Ishikawa (cell line): ENCODE measurements at regions not wholly inside any gene's neighbourhood (a gene's known extent, or its start where the extent isn't known, plus 50 kb on each side); places are given as distances from the start of the nearest gene placed in this dataset.

Experiments used
- CEBPB ChIP-seq: IDR thresholded peaks from 2 replicates; pipeline ENCODE4 v1.6.1; 2012
- CREB1 ChIP-seq: IDR thresholded peaks from 2 replicates; pipeline ENCODE4 v1.6.1; 2012; ENCODE audit warnings: low read depth
- EGR1 ChIP-seq: IDR thresholded peaks from 2 replicates; pipeline ENCODE4 v1.6.1; 2012
- EP300 ChIP-seq: IDR thresholded peaks from 2 replicates; pipeline ENCODE4 v1.6.1; 2012; ENCODE audit warnings: borderline replicate concordance
- FOXM1 ChIP-seq: IDR thresholded peaks from 2 replicates; pipeline ENCODE4 v1.6.1; 2012; ENCODE audit warnings: low read depth, borderline replicate concordance
- MAX ChIP-seq: IDR thresholded peaks from 2 replicates; pipeline ENCODE4 v1.6.1; 2012
- NFIC ChIP-seq: IDR thresholded peaks from 2 replicates; pipeline ENCODE4 v1.6.1; 2012
- RAD21 ChIP-seq: IDR thresholded peaks from 2 replicates; pipeline ENCODE4 v1.6.1; 2012; ENCODE audit warnings: low read depth
- TAF1 ChIP-seq: IDR thresholded peaks from 2 replicates; pipeline ENCODE4 v1.6.1; 2012; ENCODE audit warnings: low read depth, mild to moderate bottlenecking
- TCF12 ChIP-seq: IDR thresholded peaks from 2 replicates; pipeline ENCODE4 v1.6.1; 2012; ENCODE audit warnings: low read depth
- TEAD4 ChIP-seq: IDR thresholded peaks from 2 replicates; pipeline ENCODE4 v1.6.1; 2012
- YY1 ChIP-seq: IDR thresholded peaks from 2 replicates; pipeline ENCODE4 v1.6.1; 2012; ENCODE audit warnings: low read depth
- ZBTB7A ChIP-seq: IDR thresholded peaks from 2 replicates; pipeline ENCODE4 v1.6.1; 2012; ENCODE audit warnings: low read depth
- TF ChIP-seq, protein P1 (sequence below): IDR thresholded peaks from 2 replicates; pipeline ENCODE4 v1.6.1; 2012
- TF ChIP-seq, protein P2 (sequence below): IDR thresholded peaks from 2 replicates; pipeline ENCODE4 v1.6.1; 2012; ENCODE audit warnings: low read depth, mild to moderate bottlenecking

DNA sequence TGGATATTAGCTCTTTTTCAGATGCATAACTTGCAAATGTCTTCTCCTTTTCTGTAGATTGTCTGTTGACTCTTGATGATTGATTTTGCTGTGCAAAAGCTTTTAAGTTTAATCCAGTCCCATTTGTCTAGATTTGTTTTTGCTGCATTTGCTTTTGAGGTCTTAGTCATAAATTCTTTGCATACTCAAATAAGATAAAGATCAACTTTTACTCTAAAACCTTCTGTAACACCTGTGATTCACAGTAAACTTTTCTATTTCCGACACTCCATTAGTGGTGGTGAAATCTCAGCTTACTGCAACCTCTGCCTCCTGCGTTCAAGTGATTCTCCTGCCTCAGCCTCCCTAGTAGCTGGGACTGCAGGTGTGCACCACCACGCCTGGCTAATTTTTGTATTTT lies 239.0 kb upstream of the ST8SIA4 start:
- TF ChIP-seq YY1 (no peak), MAX (no peak), CEBPB (no peak), NFIC (no peak), TCF12 (no peak), TAF1 (no peak), RAD21 (no peak), CREB1 (no peak), FOXM1 (no peak), TEAD4 (no peak), EGR1 (no peak), ZBTB7A (no peak), EP300 (no peak)
- TF ChIP-seq, protein P1, sequence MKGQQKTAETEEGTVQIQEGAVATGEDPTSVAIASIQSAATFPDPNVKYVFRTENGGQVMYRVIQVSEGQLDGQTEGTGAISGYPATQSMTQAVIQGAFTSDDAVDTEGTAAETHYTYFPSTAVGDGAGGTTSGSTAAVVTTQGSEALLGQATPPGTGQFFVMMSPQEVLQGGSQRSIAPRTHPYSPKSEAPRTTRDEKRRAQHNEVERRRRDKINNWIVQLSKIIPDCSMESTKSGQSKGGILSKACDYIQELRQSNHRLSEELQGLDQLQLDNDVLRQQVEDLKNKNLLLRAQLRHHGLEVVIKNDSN = no peak
- TF ChIP-seq, protein P2, sequence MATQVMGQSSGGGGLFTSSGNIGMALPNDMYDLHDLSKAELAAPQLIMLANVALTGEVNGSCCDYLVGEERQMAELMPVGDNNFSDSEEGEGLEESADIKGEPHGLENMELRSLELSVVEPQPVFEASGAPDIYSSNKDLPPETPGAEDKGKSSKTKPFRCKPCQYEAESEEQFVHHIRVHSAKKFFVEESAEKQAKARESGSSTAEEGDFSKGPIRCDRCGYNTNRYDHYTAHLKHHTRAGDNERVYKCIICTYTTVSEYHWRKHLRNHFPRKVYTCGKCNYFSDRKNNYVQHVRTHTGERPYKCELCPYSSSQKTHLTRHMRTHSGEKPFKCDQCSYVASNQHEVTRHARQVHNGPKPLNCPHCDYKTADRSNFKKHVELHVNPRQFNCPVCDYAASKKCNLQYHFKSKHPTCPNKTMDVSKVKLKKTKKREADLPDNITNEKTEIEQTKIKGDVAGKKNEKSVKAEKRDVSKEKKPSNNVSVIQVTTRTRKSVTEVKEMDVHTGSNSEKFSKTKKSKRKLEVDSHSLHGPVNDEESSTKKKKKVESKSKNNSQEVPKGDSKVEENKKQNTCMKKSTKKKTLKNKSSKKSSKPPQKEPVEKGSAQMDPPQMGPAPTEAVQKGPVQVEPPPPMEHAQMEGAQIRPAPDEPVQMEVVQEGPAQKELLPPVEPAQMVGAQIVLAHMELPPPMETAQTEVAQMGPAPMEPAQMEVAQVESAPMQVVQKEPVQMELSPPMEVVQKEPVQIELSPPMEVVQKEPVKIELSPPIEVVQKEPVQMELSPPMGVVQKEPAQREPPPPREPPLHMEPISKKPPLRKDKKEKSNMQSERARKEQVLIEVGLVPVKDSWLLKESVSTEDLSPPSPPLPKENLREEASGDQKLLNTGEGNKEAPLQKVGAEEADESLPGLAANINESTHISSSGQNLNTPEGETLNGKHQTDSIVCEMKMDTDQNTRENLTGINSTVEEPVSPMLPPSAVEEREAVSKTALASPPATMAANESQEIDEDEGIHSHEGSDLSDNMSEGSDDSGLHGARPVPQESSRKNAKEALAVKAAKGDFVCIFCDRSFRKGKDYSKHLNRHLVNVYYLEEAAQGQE = no peak

- TF ChIP-seq EP300 = no peak
- no peak for TF ChIP-seq TAF1
- no peak for TF ChIP-seq TCF12
- no peak for TF ChIP-seq YY1
- no peak for TF ChIP-seq NFIC
- TF ChIP-seq RAD21 = no peak
- TF ChIP-seq FOXM1 = no peak
- no peak for TF ChIP-seq ZBTB7A
- TF ChIP-seq MAX = no peak
- no peak for TF ChIP-seq EGR1
- TF ChIP-seq CREB1 = no peak
- TF ChIP-seq, protein P1 = no peak
- no peak for TF ChIP-seq TEAD4
Observed at GRCh38 chr5:101136454-101136853, 233.4 kb upstream of the ST8SIA4 start.

DNA sequence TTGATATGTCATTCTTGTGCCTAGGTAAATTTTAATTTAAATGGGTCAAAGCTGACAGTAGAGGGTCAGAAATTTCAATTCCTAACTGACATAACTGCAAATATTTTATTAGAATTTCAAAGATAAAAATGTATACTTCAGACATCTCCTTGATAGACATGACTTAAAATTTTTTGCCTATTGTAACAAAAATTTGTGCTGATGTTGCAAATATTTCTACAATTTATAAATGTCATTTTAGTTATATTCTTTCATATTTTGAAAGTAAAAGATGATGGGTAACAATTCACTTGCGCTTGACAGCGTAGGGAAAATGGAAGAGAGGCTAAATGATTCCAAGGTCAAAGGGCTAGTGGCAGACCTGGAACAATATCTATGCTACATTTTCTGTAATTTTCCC lies 220.3 kb upstream of the ST8SIA4 start:
- TF ChIP-seq RAD21 (no peak), EP300 (no peak), YY1 (no peak), CREB1 (no peak), ZBTB7A (no peak), CEBPB (no peak), TAF1 (no peak), EGR1 (no peak), FOXM1 (no peak), TCF12 (no peak)
- TF ChIP-seq, protein P2 = no peak
- TF ChIP-seq, protein P1 = no peak

GRCh38 chr5:101112645-101113044 lies 209.6 kb upstream of the ST8SIA4 start:
- no peak for TF ChIP-seq EGR1

- TF ChIP-seq YY1 = no peak
- TF ChIP-seq ZBTB7A = no peak
- no peak for TF ChIP-seq EP300
Observed at GRCh38 chr5:101103874-101104273, 200.8 kb upstream of the ST8SIA4 start.

- TF ChIP-seq MAX (no peak), TCF12 (no peak), NFIC (no peak), RAD21 (no peak), TEAD4 (no peak)
- TF ChIP-seq, protein P1 = no peak
Observed at GRCh38 chr5:101102506-101102905, 199.4 kb upstream of the ST8SIA4 start.
